H9 (cell line): ENCODE measurements at regions not wholly inside any gene's neighbourhood (a gene's known extent, or its start where the extent isn't known, plus 50 kb on each side); places are given as distances from the start of the nearest gene placed in this dataset.

Experiments
- DNase-seq: peaks from one replicate; pipeline ENCODE4 v3.0.0-alpha.2; 2017
- H2AFZ ChIP-seq: one replicate; pipeline ENCODE4 v1.6.1; 2013; ENCODE audit warnings: mild to moderate bottlenecking, low read length, control low read depth, moderate library complexity
- H2AK5ac ChIP-seq: 2 replicates; pipeline ENCODE4 v1.6.1; 2013; ENCODE audit warnings: low read length, control low read depth, mixed read lengths; ENCODE audit not compliant: insufficient read length
- H2BK120ac ChIP-seq: one replicate; pipeline ENCODE4 v1.6.1; 2013; ENCODE audit warnings: low read depth, mild to moderate bottlenecking, low read length, control low read depth, inconsistent platforms; ENCODE audit not compliant: poor library complexity, severe bottlenecking
- H2BK12ac ChIP-seq: 2 replicates; pipeline ENCODE4 v1.6.1; 2013; ENCODE audit warnings: low read length, control low read depth, mixed read lengths, low read depth; ENCODE audit not compliant: insufficient read length
- H2BK15ac ChIP-seq: 2 replicates; pipeline ENCODE4 v1.6.1; 2013; ENCODE audit warnings: low read depth, low read length, control low read depth
- H2BK20ac ChIP-seq: one replicate; pipeline ENCODE4 v1.6.1; 2013; ENCODE audit warnings: low read depth, mild to moderate bottlenecking, low read length, control low read depth, inconsistent platforms; ENCODE audit not compliant: poor library complexity, severe bottlenecking
- H2BK5ac ChIP-seq: 2 replicates; pipeline ENCODE4 v1.6.1; 2013; ENCODE audit warnings: low read length, control low read depth, mixed read lengths; ENCODE audit not compliant: insufficient read length
- H3K14ac ChIP-seq: 2 replicates; pipeline ENCODE4 v1.6.1; 2013; ENCODE audit warnings: low read length, control low read depth; ENCODE audit not compliant: insufficient read depth
- H3K18ac ChIP-seq: 2 replicates; pipeline ENCODE4 v1.6.1; 2013; ENCODE audit warnings: low read depth, mild to moderate bottlenecking, mixed read lengths, low read length, control low read depth; ENCODE audit not compliant: insufficient read length
- H3K23ac ChIP-seq: 2 replicates; pipeline ENCODE4 v1.6.1; 2013; ENCODE audit warnings: low read length, control low read depth, mixed read lengths, low read depth; ENCODE audit not compliant: insufficient read length
- H3K23me2 ChIP-seq: 2 replicates; pipeline ENCODE4 v1.6.1; 2013; ENCODE audit warnings: low read depth, mild to moderate bottlenecking, mixed read lengths, low read length, control low read depth; ENCODE audit not compliant: insufficient read length, poor library complexity, severe bottlenecking
- H3K27ac ChIP-seq: 2 replicates; pipeline ENCODE4 v1.5.1; 2013; ENCODE audit warnings: low read length, control low read depth, mixed read lengths, low read depth; ENCODE audit not compliant: insufficient read length
- H3K27me3 ChIP-seq: 2 replicates; pipeline ENCODE4 v1.6.1; 2013; ENCODE audit warnings: low read length, control low read depth, inconsistent platforms; ENCODE audit not compliant: insufficient read depth
- H3K4ac ChIP-seq: 2 replicates; pipeline ENCODE4 v1.6.1; 2013; ENCODE audit warnings: low read depth, mild to moderate bottlenecking, control low read depth, inconsistent platforms, low read length, moderate library complexity
- H3K4me1 ChIP-seq: 2 replicates; pipeline ENCODE4 v1.6.1; 2013; ENCODE audit warnings: low read length, control low read depth, inconsistent platforms; ENCODE audit not compliant: insufficient read depth
- H3K4me2 ChIP-seq: 2 replicates; pipeline ENCODE4 v1.6.1; 2013; ENCODE audit warnings: low read length, control low read depth, mixed read lengths; ENCODE audit not compliant: insufficient read length, insufficient read depth
- H3K56ac ChIP-seq: 2 replicates; pipeline ENCODE4 v1.6.1; 2013; ENCODE audit warnings: low read depth, mild to moderate bottlenecking, mixed read lengths, low read length, control low read depth; ENCODE audit not compliant: insufficient read length
- H3K79me1 ChIP-seq: 2 replicates; pipeline ENCODE4 v1.6.1; 2013; ENCODE audit warnings: low read depth, mild to moderate bottlenecking, moderate library complexity, low read length, control low read depth, inconsistent platforms; ENCODE audit not compliant: insufficient read depth, poor library complexity, severe bottlenecking
- H3K79me2 ChIP-seq: 2 replicates; pipeline ENCODE4 v1.6.1; 2013; ENCODE audit warnings: low read length, control low read depth, inconsistent platforms; ENCODE audit not compliant: insufficient read depth
- H3K9ac ChIP-seq: 2 replicates; pipeline ENCODE4 v1.6.1; 2013; ENCODE audit warnings: low read length, control low read depth, mixed read lengths; ENCODE audit not compliant: insufficient read length; ENCODE audit errors: extremely low read depth
- H3K9me3 ChIP-seq: one replicate; pipeline ENCODE4 v1.6.1; 2013; ENCODE audit warnings: low read depth, low read length, inconsistent platforms; ENCODE audit not compliant: control insufficient read depth
- H3T11ph ChIP-seq: one replicate; pipeline ENCODE4 v1.6.1; 2013; ENCODE audit warnings: mild to moderate bottlenecking, low read length, control low read depth, inconsistent platforms
- H4K20me1 ChIP-seq: one replicate; pipeline ENCODE4 v1.6.1; 2013; ENCODE audit not compliant: control insufficient read depth, insufficient read length, insufficient read depth
- H4K5ac ChIP-seq: 2 replicates; pipeline ENCODE4 v1.6.1; 2013; ENCODE audit warnings: low read depth, mild to moderate bottlenecking, mixed read lengths, low read length, control low read depth; ENCODE audit not compliant: insufficient read length
- H4K8ac ChIP-seq: replicated peaks from 2 replicates; pipeline ENCODE4 v1.6.1; 2013; ENCODE audit warnings: low read length, control low read depth, mixed read lengths, low read depth; ENCODE audit not compliant: insufficient read length
- H4K91ac ChIP-seq: 2 replicates; pipeline ENCODE4 v1.6.1; 2013; ENCODE audit warnings: low read depth, mild to moderate bottlenecking, moderate library complexity, mixed read lengths, low read length, control low read depth; ENCODE audit not compliant: insufficient read length
- H3K27ac Mint-ChIP-seq, 3 experiments: 2 replicates in 2 of 3; 3 replicates in 1 of 3; pipeline ENCODE4 v1.8.0; 2020 to 2021; ENCODE audit warnings: mixed read lengths in 3 of 3, mild to moderate bottlenecking in 1 of 3, moderate library complexity in 1 of 3
- H3K27me3 Mint-ChIP-seq: 2 replicates; pipeline ENCODE4 v1.8.0; 2021; ENCODE audit warnings: low read depth, mild to moderate bottlenecking, moderate library complexity, mixed read lengths
- H3K36me3 Mint-ChIP-seq, 3 experiments: 2 replicates in 2 of 3; 3 replicates in 1 of 3; pipeline ENCODE4 v1.8.0; 2020 to 2021; ENCODE audit warnings: low read depth in 3 of 3, mixed read lengths in 3 of 3; ENCODE audit not compliant: insufficient read depth in 1 of 3
- H3K4me1 Mint-ChIP-seq, 2 experiments: 2 replicates each; pipeline ENCODE4 v1.8.0; 2020; ENCODE audit warnings: mixed read lengths in 2 of 2
- H3K4me3 Mint-ChIP-seq, 2 experiments: 2 replicates in 1 of 2; 3 replicates in 1 of 2; pipeline ENCODE4 v1.8.0; 2020 to 2021; ENCODE audit warnings: mild to moderate bottlenecking in 2 of 2, mixed read lengths in 2 of 2, moderate library complexity in 1 of 2
- H3K9me3 Mint-ChIP-seq, 2 experiments: 2 replicates in 1 of 2; 3 replicates in 1 of 2; pipeline ENCODE4 v1.8.0; 2020; ENCODE audit warnings: mild to moderate bottlenecking in 2 of 2, mixed read lengths in 2 of 2, moderate library complexity in 1 of 2
- WGBS: extraction: QIAGEN DNeasy Blood & Tissue Kit; methylation state at CpG from one replicate; pipeline ENCODE4 v1.1.7; 2013; ENCODE audit warnings: missing lambda C conversion rate, low lambda C conversion rate, mixed read lengths; ENCODE audit not compliant: insufficient read length; ENCODE audit errors: extremely low coverage; 5-methylcytosine and 5-hydroxymethylcytosine counted together
- TF ChIP-seq, protein P1 (sequence below): fragments of 200-600 bp; sonication (generic); conservative IDR thresholded peaks from 3 replicates; pipeline ENCODE4 v1.8.0; 2021; ENCODE audit warnings: antibody characterized with exemption, mild to moderate bottlenecking

DNA sequence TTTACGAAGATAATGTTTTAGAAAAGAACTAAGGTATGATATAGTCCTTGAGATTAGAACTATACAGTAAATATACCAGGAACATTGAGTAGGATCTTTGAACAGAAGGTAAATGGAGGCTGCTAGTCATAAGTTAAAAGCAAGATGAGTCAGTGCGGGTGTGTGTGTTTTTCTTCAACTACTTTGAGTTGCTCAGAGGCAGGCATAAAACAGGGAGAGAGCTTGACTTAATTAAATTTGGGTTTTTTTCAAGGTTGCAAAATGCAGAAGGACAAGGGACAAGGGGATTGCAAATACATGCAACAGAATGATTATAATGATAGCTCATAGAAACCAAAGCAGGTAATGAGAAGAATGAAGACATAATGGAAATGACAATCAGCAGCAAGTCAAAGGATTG lies 815.1 kb downstream of the NCAM2 start:
- H3K36me3 Mint-ChIP-seq, result no peaks in the 10 kb centered on the region
- no peak overlapping the region for H3K9ac ChIP-seq
- H3K4me2 ChIP-seq, result no peak overlapping the region
- H3K4ac ChIP-seq, result no peak overlapping the region
- no peak overlapping the region for H3K27ac Mint-ChIP-seq
- H2BK15ac ChIP-seq, result no peak overlapping the region
- H3K27me3 Mint-ChIP-seq, result no peaks in the 10 kb centered on the region
- H3K23me2 ChIP-seq, result no peaks in the 10 kb centered on the region
- no peak overlapping the region for H4K91ac ChIP-seq
- no peaks in the 10 kb centered on the region for H4K20me1 ChIP-seq
- no peak overlapping the region for H3K18ac ChIP-seq
- no peaks in the 10 kb centered on the region for H3K79me1 ChIP-seq
- H3K9me3 Mint-ChIP-seq, result no peaks in the 10 kb centered on the region
- TF ChIP-seq, protein P1, sequence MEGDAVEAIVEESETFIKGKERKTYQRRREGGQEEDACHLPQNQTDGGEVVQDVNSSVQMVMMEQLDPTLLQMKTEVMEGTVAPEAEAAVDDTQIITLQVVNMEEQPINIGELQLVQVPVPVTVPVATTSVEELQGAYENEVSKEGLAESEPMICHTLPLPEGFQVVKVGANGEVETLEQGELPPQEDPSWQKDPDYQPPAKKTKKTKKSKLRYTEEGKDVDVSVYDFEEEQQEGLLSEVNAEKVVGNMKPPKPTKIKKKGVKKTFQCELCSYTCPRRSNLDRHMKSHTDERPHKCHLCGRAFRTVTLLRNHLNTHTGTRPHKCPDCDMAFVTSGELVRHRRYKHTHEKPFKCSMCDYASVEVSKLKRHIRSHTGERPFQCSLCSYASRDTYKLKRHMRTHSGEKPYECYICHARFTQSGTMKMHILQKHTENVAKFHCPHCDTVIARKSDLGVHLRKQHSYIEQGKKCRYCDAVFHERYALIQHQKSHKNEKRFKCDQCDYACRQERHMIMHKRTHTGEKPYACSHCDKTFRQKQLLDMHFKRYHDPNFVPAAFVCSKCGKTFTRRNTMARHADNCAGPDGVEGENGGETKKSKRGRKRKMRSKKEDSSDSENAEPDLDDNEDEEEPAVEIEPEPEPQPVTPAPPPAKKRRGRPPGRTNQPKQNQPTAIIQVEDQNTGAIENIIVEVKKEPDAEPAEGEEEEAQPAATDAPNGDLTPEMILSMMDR, result no peak
- no peaks in the 10 kb centered on the region for H3K9me3 ChIP-seq
- H2AFZ ChIP-seq, result no peak overlapping the region
- no peaks in the 10 kb centered on the region for H3K79me2 ChIP-seq
- H3K4me1 ChIP-seq, result no peaks in the 10 kb centered on the region
- no peak overlapping the region for H4K5ac ChIP-seq
- H4K8ac ChIP-seq, result no peak overlapping the region
- H3K14ac ChIP-seq, result no peak overlapping the region
- DNase-seq, result no peak
- no CpG with 5 or more reads among the region's 2 CpGs for WGBS
- no peaks in the 10 kb centered on the region for H3K4me1 Mint-ChIP-seq
- no peak overlapping the region for H3K4me3 Mint-ChIP-seq
- no peak overlapping the region for H2BK12ac ChIP-seq
- no peak overlapping the region for H3K23ac ChIP-seq
- no peak overlapping the region for H3T11ph ChIP-seq
- no peaks in the 10 kb centered on the region for H3K27me3 ChIP-seq
- H3K56ac ChIP-seq, result no peak overlapping the region
- H2AK5ac ChIP-seq, result no peak overlapping the region
- H2BK5ac ChIP-seq, result no peak overlapping the region
- no peak overlapping the region for H3K27ac ChIP-seq
- no peak overlapping the region for H2BK20ac ChIP-seq
- no peak overlapping the region for H2BK120ac ChIP-seq
